Muscle layer of colon (tissue), 2 donors: ENCODE measurements at regions not wholly inside any gene's neighbourhood (a gene's known extent, or its start where the extent isn't known, plus 50 kb on each side); places are given as distances from the start of the nearest gene placed in this dataset.

Experiments used
- H3K27ac ChIP-seq: one replicate; pipeline ENCODE4 v1.7.0; 2013; ENCODE audit warnings: low read depth, mild to moderate bottlenecking, low read length, moderate library complexity
- H3K27me3 ChIP-seq, 2 donors: one replicate each; pipeline ENCODE4 v1.7.0; 2013; ENCODE audit warnings: low read length in 2 of 2, mild to moderate bottlenecking in 2 of 2; ENCODE audit not compliant: insufficient read depth in 2 of 2, control insufficient read depth in 1 of 2
- H3K36me3 ChIP-seq: one replicate; pipeline ENCODE4 v1.7.0; 2013; ENCODE audit warnings: mild to moderate bottlenecking, low read length; ENCODE audit not compliant: insufficient read depth
- H3K4me1 ChIP-seq: one replicate; pipeline ENCODE4 v1.7.0; 2013; ENCODE audit warnings: mild to moderate bottlenecking, low read length; ENCODE audit not compliant: insufficient read depth
- H3K4me3 ChIP-seq, 2 donors: one replicate each; pipeline ENCODE4 v1.7.0; 2013; ENCODE audit warnings: low read length in 2 of 2, low read depth in 1 of 2, mild to moderate bottlenecking in 1 of 2, moderate library complexity in 1 of 2
- H3K9ac ChIP-seq: one replicate; pipeline ENCODE4 v1.7.0; 2013; ENCODE audit warnings: low read length
- H3K9me3 ChIP-seq: one replicate; pipeline ENCODE4 v1.7.0; 2013; ENCODE audit warnings: mild to moderate bottlenecking, low read length
- donor health status: abdominal sarcoma.
- donor health status: Adenocarcinoma of cecum.

GRCh38 chr6:94372229-94372628, 952.9 kb upstream of the EPHA7 start:
- H3K27ac ChIP-seq, result no peak overlapping the region

GRCh38 chr6:94367316-94367715, 948.0 kb upstream of the EPHA7 start:
- Histone ChIP-seq H3K27me3 (no peaks in the 10 kb centered on the region), H3K9me3 (no peaks in the 10 kb centered on the region), H3K4me1 (no peaks in the 10 kb centered on the region), H3K36me3 (no peaks in the 10 kb centered on the region), H3K9ac (no peak overlapping the region), H3K4me3 (no peak overlapping the region), H3K27ac (no peak overlapping the region)

More at GRCh38 chr6:94372229-94372628, 952.9 kb upstream of the EPHA7 start:
- Histone ChIP-seq H3K4me1 (no peaks in the 10 kb centered on the region), H3K9ac (no peak overlapping the region), H3K27me3 (no peaks in the 10 kb centered on the region), H3K9me3 (no peaks in the 10 kb centered on the region), H3K4me3 (no peak overlapping the region), H3K36me3 (no peaks in the 10 kb centered on the region)

GRCh38 chr6:94362061-94362864, 942.9 kb upstream of the EPHA7 start:
- H3K9ac ChIP-seq, result no peak overlapping the region
- H3K4me1 ChIP-seq, result no peaks in the 10 kb centered on the region
- H3K9me3 ChIP-seq, result no peaks in the 10 kb centered on the region
- H3K4me3 ChIP-seq, result no peak overlapping the region
- no peaks in the 10 kb centered on the region for H3K27me3 ChIP-seq
- H3K27ac ChIP-seq, result no peak overlapping the region
- H3K36me3 ChIP-seq, result no peaks in the 10 kb centered on the region

- no peaks in the 10 kb centered on the region for H3K36me3 ChIP-seq
- no peak overlapping the region for H3K9ac ChIP-seq
These were observed 942.1 kb upstream of the EPHA7 start for GRCh38 chr6:94361304-94362060.

GRCh38 chr6:94357381-94357980, 938.1 kb upstream of the EPHA7 start:
- Histone ChIP-seq H3K9ac (no peak overlapping the region), H3K27me3 (no peaks in the 10 kb centered on the region), H3K27ac (no peak overlapping the region), H3K4me3 (no peak overlapping the region), H3K36me3 (no peaks in the 10 kb centered on the region), H3K9me3 (no peaks in the 10 kb centered on the region), H3K4me1 (no peaks in the 10 kb centered on the region)

More at GRCh38 chr6:94361304-94362060, 942.1 kb upstream of the EPHA7 start:
- Histone ChIP-seq H3K27ac (no peak overlapping the region), H3K4me3 (no peak overlapping the region), H3K27me3 (no peaks in the 10 kb centered on the region), H3K4me1 (no peaks in the 10 kb centered on the region), H3K9me3 (no peaks in the 10 kb centered on the region)

GRCh38 chr6:94350833-94351232, 931.5 kb upstream of the EPHA7 start:
- no peaks in the 10 kb centered on the region for H3K27me3 ChIP-seq
- no peaks in the 10 kb centered on the region for H3K4me1 ChIP-seq
- H3K4me3 ChIP-seq, result no peak overlapping the region
- no peaks in the 10 kb centered on the region for H3K36me3 ChIP-seq
- no peak overlapping the region for H3K9ac ChIP-seq
- H3K9me3 ChIP-seq, result no peaks in the 10 kb centered on the region
- no peak overlapping the region for H3K27ac ChIP-seq

- H3K36me3 ChIP-seq, result no peaks in the 10 kb centered on the region
- H3K27me3 ChIP-seq, result no peaks in the 10 kb centered on the region
- no peak overlapping the region for H3K9ac ChIP-seq
- H3K9me3 ChIP-seq, result no peaks in the 10 kb centered on the region
- H3K27ac ChIP-seq, result no peak overlapping the region
- H3K4me3 ChIP-seq, result no peak overlapping the region
- no peaks in the 10 kb centered on the region for H3K4me1 ChIP-seq
These were observed 929.9 kb upstream of the EPHA7 start for GRCh38 chr6:94349227-94349626.

- Histone ChIP-seq H3K36me3 (no peaks in the 10 kb centered on the region), H3K27ac (no peak overlapping the region), H3K9ac (no peak overlapping the region), H3K9me3 (no peaks in the 10 kb centered on the region), H3K4me3 (no peak overlapping the region), H3K4me1 (no peaks in the 10 kb centered on the region), H3K27me3 (no peaks in the 10 kb centered on the region)
These were observed 925.5 kb upstream of the EPHA7 start for GRCh38 chr6:94344866-94345265.

- Histone ChIP-seq H3K4me1 (no peaks in the 10 kb centered on the region), H3K27ac (no peak overlapping the region), H3K4me3 (no peak overlapping the region), H3K9ac (no peak overlapping the region), H3K9me3 (no peaks in the 10 kb centered on the region), H3K36me3 (no peaks in the 10 kb centered on the region), H3K27me3 (no peaks in the 10 kb centered on the region)
These were observed 921.8 kb upstream of the EPHA7 start for GRCh38 chr6:94341173-94341572.

GRCh38 chr6:94323853-94324252, 904.5 kb upstream of the EPHA7 start:
- H3K4me3 ChIP-seq, result no peak overlapping the region
- no peak overlapping the region for H3K9ac ChIP-seq
- no peaks in the 10 kb centered on the region for H3K9me3 ChIP-seq
- no peaks in the 10 kb centered on the region for H3K27me3 ChIP-seq
- H3K27ac ChIP-seq, result no peak overlapping the region
- H3K4me1 ChIP-seq, result no peaks in the 10 kb centered on the region
- H3K36me3 ChIP-seq, result no peaks in the 10 kb centered on the region

GRCh38 chr6:94300424-94301144, 881.2 kb upstream of the EPHA7 start:
- Histone ChIP-seq H3K9me3 (no peaks in the 10 kb centered on the region), H3K4me1 (no peaks in the 10 kb centered on the region), H3K4me3 (no peak overlapping the region), H3K36me3 (no peaks in the 10 kb centered on the region), H3K9ac (no peak overlapping the region), H3K27ac (no peak overlapping the region), H3K27me3 (no peaks in the 10 kb centered on the region)
